Activated naive CD4-positive, alpha-beta T cell treated with Interleukin-2 at 50 U/mL for 16 hours (primary cell): ENCODE measurements at regions not wholly inside any gene's neighbourhood (a gene's known extent, or its start where the extent isn't known, plus 50 kb on each side); places are given as distances from the start of the nearest gene placed in this dataset.

Source experiments
- DNase-seq: peaks from one replicate; pipeline ENCODE4 v3.0.0-alpha.2; 2020

DNA sequence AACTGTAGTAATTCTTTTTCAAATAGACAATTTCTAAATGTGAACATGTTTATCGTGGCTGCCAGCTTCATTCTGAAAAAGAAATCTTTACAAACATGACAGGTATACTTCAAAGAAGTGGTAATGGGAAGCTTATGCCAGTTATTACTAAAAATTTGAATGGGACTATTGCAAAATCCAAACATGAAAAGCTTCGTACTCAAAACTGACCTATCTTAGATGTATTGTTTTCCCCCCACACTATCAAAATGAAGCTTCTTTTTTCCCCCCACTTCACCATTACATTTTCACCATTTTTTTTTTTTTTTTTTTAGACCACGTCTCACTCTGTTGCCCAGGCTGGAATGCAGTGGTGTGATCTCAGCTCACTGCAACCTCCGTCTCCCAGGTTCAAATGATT lies 50.4 kb upstream of the SERTAD2 start:
- no peak for DNase-seq

GRCh38 chr2:64704996-64705395 lies 51.3 kb upstream of the SERTAD2 start:
- no peak for DNase-seq

DNA sequence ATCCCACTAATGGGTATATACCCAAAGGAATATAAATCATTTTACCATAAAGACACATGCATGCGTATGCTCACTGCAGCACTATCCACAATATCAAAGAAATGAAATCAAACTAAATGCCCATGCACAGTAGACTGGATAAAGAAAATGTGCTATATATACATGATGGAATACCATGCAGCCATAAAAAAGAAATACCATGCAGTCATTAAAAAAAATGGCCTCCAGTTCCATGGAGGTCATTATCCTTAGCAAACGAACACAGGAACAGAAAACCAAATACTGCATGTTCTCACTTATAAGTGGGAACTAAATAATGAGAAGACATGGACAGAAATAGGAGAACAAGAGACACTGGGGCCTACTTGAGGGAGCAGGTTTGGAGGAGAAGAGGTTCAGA lies 53.6 kb upstream of the SERTAD2 start:
- no peak for DNase-seq

GRCh38 chr2:64708829-64709228 lies 55.1 kb upstream of the SERTAD2 start:
- DNase-seq, result no peak

GRCh38 chr2:64711252-64711800 lies 57.6 kb upstream of the SERTAD2 start:
- DNase-seq, result no peak

GRCh38 chr2:64713686-64714085 lies 60.0 kb upstream of the SERTAD2 start:
- DNase-seq, result no peak

DNA sequence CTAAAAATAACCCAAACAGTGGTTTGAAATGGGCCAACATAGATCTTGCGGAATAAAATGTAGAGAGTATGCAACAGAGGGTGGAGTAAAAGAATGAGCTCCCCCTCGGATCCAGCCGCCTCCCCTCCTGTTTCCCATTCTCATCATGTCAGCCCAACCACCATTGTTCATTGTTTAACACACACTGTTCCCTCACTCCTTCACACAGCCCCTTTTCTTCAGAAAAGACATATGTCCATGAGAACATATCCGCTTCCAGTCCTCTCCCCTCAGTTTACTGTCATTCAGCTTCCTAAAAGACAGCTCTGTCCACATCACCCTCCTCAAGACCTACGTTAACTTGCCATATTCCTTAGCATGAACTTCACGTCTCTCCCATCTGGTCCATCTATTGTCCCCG lies 62.9 kb upstream of the SERTAD2 start:
- no peak for DNase-seq

DNA sequence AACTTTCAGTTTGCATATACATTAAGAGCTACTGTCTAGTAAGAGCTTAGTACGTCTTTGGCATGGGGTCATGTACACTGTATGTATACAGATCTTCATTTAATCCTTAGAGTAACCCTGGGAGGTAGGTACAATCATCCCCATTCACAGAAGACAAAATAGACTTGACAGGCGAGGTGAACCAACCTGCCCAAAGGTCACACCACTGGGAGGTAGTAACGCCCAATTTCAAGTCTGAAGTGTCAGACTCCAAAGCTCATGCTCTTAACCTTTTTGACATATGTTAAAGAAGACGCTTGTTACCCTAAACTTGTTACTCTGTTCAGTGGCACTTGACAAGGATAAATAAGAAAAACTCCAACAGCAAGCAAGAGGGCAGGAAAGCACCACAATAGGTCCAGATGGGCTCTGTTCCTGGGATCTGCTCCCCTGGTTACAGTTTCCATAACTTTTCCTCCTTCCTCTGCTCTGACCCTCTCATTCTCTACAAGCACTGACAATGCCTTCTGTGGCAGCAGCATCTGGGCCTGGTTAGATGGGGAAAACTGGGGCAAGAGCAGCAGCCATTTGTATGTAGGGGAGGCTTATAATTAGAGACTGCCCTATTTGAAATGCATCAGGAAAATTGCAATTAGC lies 64.7 kb upstream of the SERTAD2 start:
- no peak for DNase-seq

DNA sequence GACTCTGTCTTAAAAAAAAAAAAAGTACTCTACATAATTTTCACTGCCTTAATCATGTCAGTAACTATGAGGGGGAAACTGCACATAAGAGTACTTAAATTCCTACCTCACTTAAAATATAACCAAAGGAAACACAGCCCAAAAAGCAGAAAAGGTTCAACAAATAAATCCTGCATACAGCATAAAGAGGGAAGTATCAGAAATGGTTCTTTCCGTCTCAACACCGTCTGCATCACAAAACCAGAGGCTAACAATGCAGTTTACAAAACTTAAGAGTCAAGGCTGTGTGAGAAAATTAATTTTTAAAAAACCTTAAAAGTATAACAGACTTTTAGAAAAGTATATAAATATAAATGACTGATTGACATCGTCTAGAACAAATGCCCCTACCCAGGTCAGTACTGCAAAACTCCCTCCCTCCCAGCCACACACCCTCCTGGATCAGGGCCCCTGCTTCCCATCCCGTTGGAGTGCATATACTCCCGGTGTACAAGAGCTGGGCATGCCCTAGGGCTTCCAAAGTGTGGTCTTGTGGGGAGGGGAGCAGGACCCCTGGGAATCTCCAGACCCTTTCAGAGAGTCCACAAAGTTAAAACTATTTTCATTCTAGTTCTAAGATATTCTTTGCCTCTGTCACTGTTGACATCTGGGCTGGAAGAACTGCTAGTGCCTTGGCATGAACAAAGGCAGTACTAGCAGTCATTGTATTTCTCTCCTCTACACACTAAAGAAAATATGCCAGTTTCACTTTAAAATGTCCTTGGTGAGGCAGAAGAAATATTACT lies 67.0 kb upstream of the SERTAD2 start:
- DNase-seq, result no peak

GRCh38 chr2:64721320-64721623 lies 67.6 kb upstream of the SERTAD2 start:
- no peak for DNase-seq

- no peak for DNase-seq
Observed at GRCh38 chr2:64722291-64723044, 68.8 kb upstream of the SERTAD2 start.

- no peak for DNase-seq
Observed at GRCh38 chr2:64727013-64727767, 73.5 kb upstream of the SERTAD2 start.

DNA sequence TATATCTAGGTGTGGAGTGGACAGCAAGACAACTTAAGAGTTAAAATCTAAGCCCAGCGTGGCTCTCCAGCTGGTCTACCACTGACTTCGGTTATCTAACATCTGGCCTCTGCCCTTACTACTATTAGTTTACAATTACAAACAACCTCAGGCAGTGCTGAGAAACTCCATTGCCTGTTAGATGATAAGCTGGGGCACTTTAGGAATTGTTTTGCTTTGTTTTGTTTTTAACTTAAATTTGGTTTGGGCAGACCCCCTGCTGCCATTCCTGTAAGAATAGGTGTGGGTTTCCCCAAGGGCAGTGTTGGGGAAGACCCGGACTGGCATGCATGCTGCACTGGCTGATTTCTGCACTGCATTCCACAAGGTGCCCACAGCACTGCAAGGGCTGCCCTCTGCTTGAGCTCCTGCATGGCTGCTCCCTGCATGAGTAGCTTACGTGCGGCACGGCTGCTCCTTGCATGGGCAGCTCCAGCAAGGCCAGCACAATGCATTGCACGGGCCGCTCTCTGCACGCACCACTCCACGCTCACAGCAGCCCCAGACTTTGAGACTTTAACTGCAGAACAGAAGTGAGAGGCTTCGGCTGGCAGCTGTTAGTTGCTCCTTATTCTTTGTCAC lies 74.2 kb upstream of the SERTAD2 start:
- no peak for DNase-seq

DNA sequence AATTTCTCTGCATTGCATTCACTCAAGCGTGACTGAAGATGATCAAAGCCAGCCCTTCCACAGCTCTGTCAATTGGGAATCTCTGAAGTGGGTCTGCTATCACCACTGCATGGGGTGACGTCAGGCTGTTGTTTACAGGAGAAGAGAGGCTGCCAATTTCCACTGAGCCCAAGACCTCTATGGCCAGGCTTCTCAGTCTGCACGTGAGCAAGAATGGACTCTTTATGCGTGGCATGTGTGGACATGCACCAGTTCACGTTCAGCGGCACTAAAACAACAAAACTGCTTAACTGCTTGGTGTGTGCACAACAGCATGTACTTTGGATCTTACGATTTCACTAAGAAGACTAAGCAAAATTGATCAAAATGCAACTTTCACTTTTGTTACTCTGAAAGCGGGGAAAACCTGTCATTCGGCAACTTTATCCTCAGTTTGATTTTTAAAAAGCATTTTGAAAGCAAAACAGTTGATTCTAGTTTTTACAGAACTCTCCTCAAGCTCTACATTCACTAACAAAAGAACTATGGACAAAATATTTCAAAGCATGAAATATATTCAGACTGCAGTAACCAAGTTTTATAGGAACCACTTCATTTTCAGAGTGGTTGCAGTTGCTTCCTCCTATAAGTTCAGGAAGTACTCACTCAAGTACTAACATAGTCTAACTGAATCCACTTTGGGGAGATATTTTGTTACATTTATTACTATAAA lies 77.0 kb upstream of the SERTAD2 start:
- peak; percentile 20 for DNase-seq

DNA sequence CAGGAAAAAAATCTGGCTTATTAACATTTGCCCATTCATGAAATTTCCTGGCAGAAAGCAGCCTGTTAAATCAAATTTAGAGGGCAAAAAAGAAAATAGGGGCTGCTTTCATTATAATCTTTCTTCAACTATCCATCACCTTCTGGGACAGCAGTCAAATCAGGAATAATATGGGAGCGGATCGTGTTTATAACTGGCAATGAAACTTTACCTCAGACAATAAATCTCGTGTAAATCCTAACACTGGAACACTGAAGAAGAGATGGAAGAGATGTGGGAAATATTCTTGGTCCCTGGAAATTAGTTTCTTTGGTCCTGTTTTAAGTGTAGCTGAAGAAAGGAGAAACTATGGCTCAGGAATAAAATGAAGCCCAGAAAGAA lies 77.5 kb upstream of the SERTAD2 start:
- DNase-seq, result no peak

GRCh38 chr2:64731746-64732145 lies 78.0 kb upstream of the SERTAD2 start:
- no peak for DNase-seq

GRCh38 chr2:64732146-64732545 lies 78.4 kb upstream of the SERTAD2 start:
- DNase-seq, result no peak

DNA sequence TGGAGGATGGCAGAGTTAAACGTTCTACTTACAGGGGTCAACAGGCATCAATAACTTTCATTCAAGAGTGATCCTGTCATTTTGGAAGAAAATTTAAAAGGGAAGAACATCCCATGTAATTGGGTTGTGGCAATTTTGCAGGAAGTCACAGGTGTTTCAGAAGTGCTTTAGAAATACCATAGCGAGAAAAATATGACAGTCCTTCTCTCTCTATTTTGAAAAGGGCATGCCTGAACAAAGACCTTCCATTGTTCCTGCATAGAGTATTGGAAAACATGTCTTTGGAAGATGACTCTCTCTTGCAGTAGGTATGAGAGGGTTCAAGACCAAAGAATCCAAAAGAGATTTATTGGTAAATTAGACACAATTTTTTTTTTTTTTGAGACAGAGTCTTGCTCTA lies 81.8 kb upstream of the SERTAD2 start:
- DNase-seq, result no peak

GRCh38 chr2:64737547-64737946 lies 83.8 kb upstream of the SERTAD2 start:
- no peak for DNase-seq

- DNase-seq, result no peak
Observed at GRCh38 chr2:64738026-64738425, 84.3 kb upstream of the SERTAD2 start.

DNA sequence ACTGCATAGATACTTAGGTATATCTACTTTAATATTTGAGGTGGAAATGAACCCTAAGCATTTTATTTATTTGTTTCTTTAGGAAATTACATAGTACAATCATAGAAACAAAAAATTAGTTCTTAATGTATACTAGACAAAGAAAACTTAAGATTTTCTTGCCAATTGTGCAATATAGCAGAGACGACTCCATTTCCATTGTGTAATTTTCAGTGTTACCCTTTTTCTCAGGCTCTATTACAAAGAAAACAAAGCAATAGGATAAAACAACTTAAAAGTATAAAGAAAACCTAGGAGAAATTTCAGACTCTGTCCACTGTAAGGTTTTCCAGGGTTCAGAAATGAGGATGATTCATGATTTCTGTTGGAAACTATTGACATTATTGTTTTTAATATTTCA lies 89.0 kb upstream of the SERTAD2 start:
- DNase-seq, result no peak

DNA sequence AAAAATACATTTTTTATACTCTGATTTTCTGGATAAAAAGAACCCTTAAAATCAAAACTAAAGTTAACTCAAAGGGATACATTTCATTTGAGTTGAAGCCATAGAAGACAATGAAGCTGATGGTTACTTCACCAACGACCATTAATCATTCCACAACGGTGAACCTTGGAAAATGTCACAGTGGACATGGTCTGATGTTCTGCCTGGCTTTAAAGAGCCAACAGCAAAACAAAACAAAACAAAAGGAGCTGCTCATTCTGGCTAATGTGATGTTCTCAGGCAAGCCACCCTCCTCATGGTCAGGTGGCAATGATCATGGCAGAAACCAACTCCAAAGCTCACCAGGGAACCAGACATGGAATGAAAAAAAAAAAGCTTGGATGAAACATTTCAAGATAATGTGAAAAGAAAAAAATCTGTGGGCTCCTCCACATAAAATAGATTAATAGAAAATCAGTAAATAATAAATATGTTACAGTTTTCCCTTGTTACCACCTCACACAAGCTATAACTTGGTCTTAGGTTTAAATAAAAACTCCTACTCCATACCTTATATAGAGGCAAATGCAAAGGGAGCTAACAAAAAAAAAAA lies 90.1 kb upstream of the SERTAD2 start:
- no peak for DNase-seq
